OCI-LY1 (cell line): ENCODE measurements at regions not wholly inside any gene's neighbourhood (a gene's known extent, or its start where the extent isn't known, plus 50 kb on each side); places are given as distances from the start of the nearest gene placed in this dataset.

Experiments used
- H2AFZ ChIP-seq: fragments of 200-600 bp; sonication (generic), shearing (Covaris generic); 2 replicates; pipeline ENCODE4 v1.6.0; 2014; ENCODE audit warnings: antibody characterized with exemption, mild to moderate bottlenecking, low read length
- H3F3A ChIP-seq: fragments of 200-600 bp; sonication (generic), shearing (Covaris generic); 2 replicates; pipeline ENCODE4 v1.6.0; 2014; ENCODE audit warnings: mild to moderate bottlenecking, antibody characterized with exemption, low read length, moderate library complexity; ENCODE audit not compliant: insufficient read depth
- H3K27ac ChIP-seq: fragments of 200-600 bp; sonication (generic); 2 replicates; pipeline ENCODE4 v1.5.1; 2014; ENCODE audit warnings: low read length, mixed run types, mild to moderate bottlenecking, low read depth; ENCODE audit not compliant: poor library complexity, severe bottlenecking
- H3K27me3 ChIP-seq: fragments of 200-600 bp; sonication (generic); 2 replicates; pipeline ENCODE4 v1.6.0; 2014; ENCODE audit warnings: antibody characterized with exemption, mild to moderate bottlenecking, low read length, moderate library complexity; ENCODE audit not compliant: insufficient read depth
- H3K36me3 ChIP-seq: fragments of 200-600 bp; sonication (generic); 2 replicates; pipeline ENCODE4 v1.6.1; 2014; ENCODE audit warnings: mild to moderate bottlenecking, antibody characterized with exemption, low read length, moderate library complexity, mixed read lengths; ENCODE audit not compliant: insufficient read depth
- H3K4me1 ChIP-seq: fragments of 200-600 bp; sonication (generic); 2 replicates; pipeline ENCODE4 v1.5.1; 2014; ENCODE audit warnings: mild to moderate bottlenecking, low read length, moderate library complexity; ENCODE audit not compliant: insufficient read depth, severe bottlenecking
- H3K4me2 ChIP-seq: fragments of 200-600 bp; sonication (generic), shearing (Covaris generic); 2 replicates; pipeline ENCODE4 v1.6.1; 2014; ENCODE audit warnings: low read length
- H3K4me3 ChIP-seq: fragments of 200-600 bp; sonication (generic); 2 replicates; pipeline ENCODE4 v1.5.1; 2014; ENCODE audit warnings: low read length, low read depth, mild to moderate bottlenecking, mixed read lengths; ENCODE audit not compliant: poor library complexity, severe bottlenecking
- H3K79me2 ChIP-seq: fragments of 200-600 bp; shearing (Covaris generic); 2 replicates; pipeline ENCODE4 v1.6.1; 2016; ENCODE audit warnings: mixed run types, low read length, mixed read lengths; ENCODE audit not compliant: insufficient read depth
- H3K9ac ChIP-seq: fragments of 200-600 bp; sonication (generic), shearing (Covaris generic); 2 replicates; pipeline ENCODE4 v1.6.1; 2014; ENCODE audit warnings: mild to moderate bottlenecking, low read length, mixed read lengths
- H3K9me2 ChIP-seq: fragments of 200-600 bp; sonication (generic), shearing (Covaris generic); 2 replicates; pipeline ENCODE4 v1.6.1; 2014; ENCODE audit warnings: low read depth, mild to moderate bottlenecking, low read length, mixed read lengths
- H3K9me3 ChIP-seq: fragments of 200-600 bp; shearing (Covaris generic); 2 replicates; pipeline ENCODE4 v1.6.1; 2014; ENCODE audit warnings: low read length, mixed read lengths
- H4K20me1 ChIP-seq: fragments of 200-600 bp; sonication (generic), shearing (Covaris generic); 2 replicates; pipeline ENCODE4 v1.6.0; 2016; ENCODE audit warnings: mild to moderate bottlenecking, low read length; ENCODE audit not compliant: insufficient read depth
- EZH2 ChIP-seq: fragments of 200-600 bp; sonication (generic), shearing (Covaris generic); IDR thresholded peaks from 2 replicates; pipeline ENCODE4 v1.8.0; 2017; ENCODE audit warnings: borderline replicate concordance, mixed run types, mild to moderate bottlenecking, antibody characterized with exemption, low read length, moderate library complexity, mixed read lengths
- TF ChIP-seq, protein P1 (sequence below): fragments of 200-600 bp; sonication (generic), shearing (Covaris generic); IDR thresholded peaks from 2 replicates; pipeline ENCODE4 v1.5.1; 2017; ENCODE audit warnings: mild to moderate bottlenecking, antibody characterized with exemption, low read length, moderate library complexity, mixed read lengths

DNA sequence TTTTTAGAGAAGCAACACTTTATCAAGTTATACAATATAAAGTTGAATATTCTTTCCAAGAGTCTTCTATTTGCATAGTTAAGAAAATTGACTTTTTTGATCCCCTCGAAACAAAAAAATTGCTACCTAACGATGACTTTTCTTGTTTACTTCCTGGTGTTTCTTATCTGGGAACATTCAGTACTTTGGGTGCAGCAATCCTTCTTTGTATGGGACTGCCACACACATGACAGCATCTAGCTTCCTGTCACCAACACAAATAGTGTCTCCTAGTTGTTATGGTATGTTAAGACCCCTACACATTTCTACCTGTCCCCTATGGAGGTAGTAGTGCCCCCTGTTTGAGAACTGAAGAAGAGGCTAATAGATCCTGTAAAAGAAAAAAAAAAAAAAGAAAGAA lies 841.7 kb upstream of the FAT3 start:
- no peaks in the 10 kb centered on the region for H3K27me3 ChIP-seq

DNA sequence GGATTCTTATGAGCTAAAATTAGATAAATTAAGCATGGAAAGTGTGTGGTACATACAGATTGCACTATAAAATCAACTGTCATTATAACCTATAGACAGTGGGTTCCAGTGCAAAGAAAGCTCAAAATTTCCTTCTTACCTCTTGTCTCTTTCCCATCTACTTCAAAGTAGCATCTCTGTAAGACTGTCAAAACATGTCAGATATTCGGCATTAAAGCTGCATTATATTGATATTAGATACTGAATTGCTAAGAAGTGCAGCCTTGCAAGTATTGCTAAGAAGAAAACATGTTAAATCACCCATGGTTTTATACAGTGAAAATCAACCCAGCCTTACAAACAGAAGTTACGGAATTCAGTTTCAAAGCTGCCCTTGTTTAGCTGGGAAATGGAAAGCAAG lies 849.8 kb upstream of the FAT3 start:
- Histone ChIP-seq H3K4me2 (no peak overlapping the region), H3K27ac (no peak overlapping the region), H3K4me3 (no peak overlapping the region), H3K9me2 (no peaks in the 10 kb centered on the region), H3K36me3 (no peaks in the 10 kb centered on the region), H2AFZ (no peak overlapping the region), H3K9me3 (no peaks in the 10 kb centered on the region), H3K79me2 (no peaks in the 10 kb centered on the region), H3K4me1 (no peaks in the 10 kb centered on the region), H3K9ac (no peak overlapping the region), H4K20me1 (no peaks in the 10 kb centered on the region), H3K27me3 (no peaks in the 10 kb centered on the region), H3F3A (no peaks in the 10 kb centered on the region)
- no peak for TF ChIP-seq EZH2
- TF ChIP-seq, protein P1, sequence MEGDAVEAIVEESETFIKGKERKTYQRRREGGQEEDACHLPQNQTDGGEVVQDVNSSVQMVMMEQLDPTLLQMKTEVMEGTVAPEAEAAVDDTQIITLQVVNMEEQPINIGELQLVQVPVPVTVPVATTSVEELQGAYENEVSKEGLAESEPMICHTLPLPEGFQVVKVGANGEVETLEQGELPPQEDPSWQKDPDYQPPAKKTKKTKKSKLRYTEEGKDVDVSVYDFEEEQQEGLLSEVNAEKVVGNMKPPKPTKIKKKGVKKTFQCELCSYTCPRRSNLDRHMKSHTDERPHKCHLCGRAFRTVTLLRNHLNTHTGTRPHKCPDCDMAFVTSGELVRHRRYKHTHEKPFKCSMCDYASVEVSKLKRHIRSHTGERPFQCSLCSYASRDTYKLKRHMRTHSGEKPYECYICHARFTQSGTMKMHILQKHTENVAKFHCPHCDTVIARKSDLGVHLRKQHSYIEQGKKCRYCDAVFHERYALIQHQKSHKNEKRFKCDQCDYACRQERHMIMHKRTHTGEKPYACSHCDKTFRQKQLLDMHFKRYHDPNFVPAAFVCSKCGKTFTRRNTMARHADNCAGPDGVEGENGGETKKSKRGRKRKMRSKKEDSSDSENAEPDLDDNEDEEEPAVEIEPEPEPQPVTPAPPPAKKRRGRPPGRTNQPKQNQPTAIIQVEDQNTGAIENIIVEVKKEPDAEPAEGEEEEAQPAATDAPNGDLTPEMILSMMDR = no peak

More for the DNA sequence above, 841.7 kb upstream of the FAT3 start:
- Histone ChIP-seq H3K79me2 (no peaks in the 10 kb centered on the region), H3K9me2 (no peaks in the 10 kb centered on the region), H3K36me3 (no peaks in the 10 kb centered on the region), H3K4me1 (no peaks in the 10 kb centered on the region), H3K4me3 (no peak overlapping the region), H3F3A (no peaks in the 10 kb centered on the region), H3K4me2 (no peak overlapping the region), H3K9ac (no peak overlapping the region), H3K9me3 (no peaks in the 10 kb centered on the region), H3K27ac (no peak overlapping the region), H2AFZ (no peak overlapping the region), H4K20me1 (no peaks in the 10 kb centered on the region)
- TF ChIP-seq, protein P1 = no peak
- TF ChIP-seq EZH2 = no peak

DNA sequence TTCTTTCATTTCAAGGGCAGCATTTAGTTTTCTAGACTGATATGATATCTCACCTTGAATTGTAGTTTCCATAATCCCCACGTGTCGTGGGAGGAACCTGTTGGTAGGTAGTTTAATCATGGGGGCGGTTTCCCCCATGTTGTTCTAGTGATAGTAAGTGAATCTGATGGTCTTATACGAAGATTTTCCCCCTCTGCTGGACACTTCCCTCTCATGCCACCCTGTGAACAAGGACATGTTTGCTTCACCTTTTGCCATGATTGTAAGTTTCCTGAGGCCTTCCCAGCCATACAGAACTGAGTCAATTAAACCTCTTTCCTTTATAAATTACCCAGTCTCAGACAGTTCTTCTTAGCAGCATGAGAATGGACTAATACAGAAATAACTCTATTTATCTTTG lies 851.1 kb upstream of the FAT3 start:
- H3K27me3 ChIP-seq = no peaks in the 10 kb centered on the region
- no peaks in the 10 kb centered on the region for H3F3A ChIP-seq
- H3K36me3 ChIP-seq = no peaks in the 10 kb centered on the region
- H3K9me3 ChIP-seq = no peaks in the 10 kb centered on the region
- no peak overlapping the region for H3K4me3 ChIP-seq
- no peak overlapping the region for H3K9ac ChIP-seq
- H3K9me2 ChIP-seq = no peaks in the 10 kb centered on the region
- no peaks in the 10 kb centered on the region for H3K79me2 ChIP-seq
- TF ChIP-seq EZH2 = no peak
- TF ChIP-seq, protein P1 = no peak
- no peak overlapping the region for H2AFZ ChIP-seq
- H3K4me2 ChIP-seq = no peak overlapping the region
- H4K20me1 ChIP-seq = no peaks in the 10 kb centered on the region
- no peaks in the 10 kb centered on the region for H3K4me1 ChIP-seq
- H3K27ac ChIP-seq = no peak overlapping the region
